ENCODE measurements at regions not wholly inside any gene's neighbourhood (a gene's known extent, or its start where the extent isn't known, plus 50 kb on each side); places are given as distances from the start of the nearest gene placed in this dataset.

- intact Hi-C loops (cut with DNase I): no loop called here
- ATAC-seq: no peak
Measured at GRCh38 chr3:31252216-31253185, 280.2 kb upstream of the STT3B start.

GRCh38 chr3:31253782-31254181 is 278.9 kb upstream of the STT3B start:
- intact Hi-C loops (cut with DNase I): no loop called here
- ATAC-seq: no peak
- DNase-seq: no peak

More at GRCh38 chr3:31252216-31253185, 280.2 kb upstream of the STT3B start:
- no peak for DNase-seq

DNA sequence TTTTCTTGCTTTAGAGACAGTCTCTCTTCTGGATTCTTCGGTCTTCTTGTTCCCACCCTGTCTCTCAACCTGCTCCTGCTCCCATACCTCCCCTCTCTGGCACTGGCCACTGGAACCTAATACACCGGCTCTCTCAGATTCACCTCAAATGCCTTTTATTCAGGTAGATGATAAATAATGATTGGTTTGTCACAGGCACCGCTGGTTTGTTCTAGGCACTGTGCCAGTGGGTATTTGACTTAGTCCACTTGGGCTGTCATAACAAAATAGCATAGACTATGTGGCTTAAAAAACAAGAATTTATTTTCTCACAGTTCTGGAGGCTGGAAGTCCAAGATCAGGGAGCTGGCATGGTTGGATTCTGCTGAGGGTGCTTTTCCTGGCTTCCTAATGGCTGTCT is 278.2 kb upstream of the STT3B start:
- intact Hi-C loops (cut with DNase I): no loop called here
- ATAC-seq (no peak), DNase-seq (no peak)

DNA sequence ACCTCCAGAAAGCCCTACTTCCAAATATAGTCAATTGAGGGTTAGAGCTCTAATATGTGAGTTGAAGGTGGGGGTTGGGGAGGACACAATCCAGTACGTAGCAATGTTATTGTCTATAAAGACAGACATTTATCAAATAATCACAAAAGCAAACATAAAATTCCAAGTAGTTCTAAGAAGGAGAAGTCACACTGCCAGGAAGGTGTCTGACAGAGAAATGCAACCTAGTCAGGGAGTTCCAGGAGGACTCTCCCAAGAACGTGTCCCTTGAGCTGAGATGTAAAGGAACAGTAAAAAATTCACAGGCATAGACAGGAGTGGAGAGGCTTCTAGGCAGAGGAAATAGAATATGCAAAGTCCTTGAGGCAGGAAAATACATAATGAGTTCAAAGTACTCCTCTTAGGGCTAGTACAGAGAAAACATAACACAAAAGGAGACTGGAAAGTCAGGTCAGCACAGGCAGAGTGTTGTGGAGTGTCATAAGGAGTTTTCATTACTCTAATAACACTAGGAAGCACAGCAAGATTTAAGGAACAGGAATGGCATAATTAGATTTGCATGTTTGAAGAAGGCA is 277.6 kb upstream of the STT3B start:
- DNase-seq: no peak

DNA sequence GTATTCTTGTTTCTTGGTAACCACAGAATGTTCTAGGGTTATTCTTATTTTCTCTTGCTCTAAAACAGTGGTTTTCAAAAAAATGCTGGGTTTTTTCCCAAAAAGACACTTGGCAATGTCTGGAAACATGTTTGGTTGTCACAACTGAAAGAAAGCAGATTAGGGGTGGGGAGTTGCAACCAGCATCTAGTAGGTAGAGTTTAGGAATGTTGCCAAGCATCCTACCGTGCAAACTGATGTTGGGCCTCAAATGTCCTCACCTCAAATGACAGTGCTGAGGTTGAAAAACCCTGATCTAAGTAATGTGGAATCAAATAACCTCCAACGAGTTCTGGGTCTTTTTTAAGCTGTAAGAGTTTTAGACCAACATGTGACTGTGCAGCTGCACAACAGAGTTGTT is 270.5 kb upstream of the STT3B start:
- intact Hi-C loops (cut with DNase I): no loop called here
- ATAC-seq: no peak
- DNase-seq: no peak

More for the DNA sequence above, 277.6 kb upstream of the STT3B start:
- no peak for ATAC-seq
- intact Hi-C loops (cut with DNase I): no loop called here

- DNase-seq (no peak), ATAC-seq (no peak)
- intact Hi-C loops (cut with DNase I): no loop called here
Measured at GRCh38 chr3:31263897-31264296, 268.8 kb upstream of the STT3B start.

DNA sequence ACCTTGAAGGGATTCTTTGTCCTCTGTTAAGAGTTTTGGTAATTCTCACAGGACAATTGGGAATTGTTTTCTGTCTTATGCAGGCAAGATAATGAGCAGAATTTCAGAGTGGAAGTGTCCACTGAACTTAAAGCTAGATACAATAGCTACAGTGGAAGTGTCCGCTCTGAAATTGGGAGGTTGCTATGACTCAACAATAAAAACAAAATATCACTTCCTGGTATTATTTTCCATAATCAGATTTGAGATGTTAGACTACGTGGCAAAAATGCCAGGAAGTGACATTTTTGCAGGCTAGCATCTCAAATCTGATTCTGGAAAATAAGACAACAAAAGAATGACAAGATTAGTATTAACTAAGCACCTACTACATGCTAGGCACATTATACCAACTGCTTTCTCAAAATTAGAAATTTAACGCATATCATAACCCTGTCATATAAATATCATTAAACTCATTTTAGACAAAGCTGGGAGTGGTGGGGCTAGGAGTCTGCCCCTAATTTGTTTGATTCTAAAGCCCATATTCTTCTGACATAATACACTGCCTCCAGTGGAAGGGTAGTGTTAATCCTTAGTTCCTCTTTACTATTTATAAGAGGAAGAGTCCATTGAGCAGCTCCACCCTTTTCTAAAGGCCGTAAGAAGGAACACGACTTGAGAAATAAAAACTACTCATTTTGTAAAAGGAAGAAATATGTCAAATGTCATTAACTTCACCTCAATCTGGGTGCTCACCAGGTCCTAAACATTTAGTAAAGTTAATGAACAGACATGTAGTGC is 266.9 kb upstream of the STT3B start:
- peak in 1 of 2 donors; percentile 26 for ATAC-seq
- no peak for DNase-seq
- intact Hi-C loops (cut with DNase I): no loop called here

DNA sequence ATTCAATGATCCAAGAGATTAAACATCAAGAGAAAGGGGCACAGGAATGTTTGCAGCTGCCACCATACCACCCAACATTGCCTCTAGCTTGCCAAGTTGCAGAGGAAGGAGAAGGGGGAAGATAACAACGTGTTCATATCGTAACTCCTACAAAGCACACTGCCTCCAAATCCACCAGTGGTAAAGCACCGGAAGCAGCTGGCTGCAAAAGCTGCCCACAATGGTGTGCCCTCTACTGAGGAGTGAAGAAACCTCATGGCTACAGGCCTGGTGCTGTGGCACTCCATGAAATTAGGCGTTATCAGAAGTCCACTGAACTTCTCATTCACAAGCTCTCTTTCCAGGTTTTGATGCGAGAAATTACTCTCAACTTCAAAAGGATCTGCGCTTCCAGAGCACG is 263.9 kb upstream of the STT3B start:
- intact Hi-C loops (cut with DNase I): no loop called here
- ATAC-seq (no peak), DNase-seq (no peak)

- no peak for DNase-seq
- intact Hi-C loops (cut with DNase I): no loop called here
- ATAC-seq: no peak
Measured at GRCh38 chr3:31270010-31270409, 262.7 kb upstream of the STT3B start.

DNA sequence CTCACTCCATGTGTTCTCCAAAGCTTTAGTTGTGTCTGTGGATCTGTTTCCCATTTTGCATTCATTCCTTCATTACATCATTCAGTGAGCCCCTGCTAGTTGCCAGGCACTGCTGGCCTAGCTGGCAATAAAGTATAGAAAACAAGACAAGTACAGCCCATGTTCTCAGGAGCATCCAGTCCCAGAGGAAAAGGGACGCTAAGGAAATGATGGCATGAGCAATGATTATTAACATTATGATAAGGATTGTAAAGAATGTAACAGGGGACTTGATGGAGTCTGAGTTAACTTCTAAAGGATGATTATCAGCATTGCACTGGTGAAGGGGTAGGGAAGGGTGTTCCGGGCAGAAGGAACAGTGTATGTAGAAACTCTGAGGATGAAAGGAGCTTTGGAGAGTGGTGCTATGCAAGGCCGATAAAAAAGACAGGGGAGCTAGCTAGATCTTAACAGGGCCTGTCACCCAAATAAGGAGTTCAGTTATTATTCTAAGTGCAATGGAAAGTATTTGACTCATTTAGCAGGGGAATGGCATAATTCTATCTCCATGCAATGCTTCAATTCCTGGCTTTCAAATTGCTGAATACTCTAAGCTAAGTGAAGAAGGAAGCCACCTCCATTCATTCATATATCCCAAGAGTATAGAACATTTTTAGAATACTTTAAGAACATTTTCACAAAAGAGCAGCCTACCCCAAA is 258.2 kb upstream of the STT3B start:
- DNase-seq (no peak), ATAC-seq (peak; percentile 50 to 69)
- intact Hi-C loops (cut with DNase I): no loop called here

DNA sequence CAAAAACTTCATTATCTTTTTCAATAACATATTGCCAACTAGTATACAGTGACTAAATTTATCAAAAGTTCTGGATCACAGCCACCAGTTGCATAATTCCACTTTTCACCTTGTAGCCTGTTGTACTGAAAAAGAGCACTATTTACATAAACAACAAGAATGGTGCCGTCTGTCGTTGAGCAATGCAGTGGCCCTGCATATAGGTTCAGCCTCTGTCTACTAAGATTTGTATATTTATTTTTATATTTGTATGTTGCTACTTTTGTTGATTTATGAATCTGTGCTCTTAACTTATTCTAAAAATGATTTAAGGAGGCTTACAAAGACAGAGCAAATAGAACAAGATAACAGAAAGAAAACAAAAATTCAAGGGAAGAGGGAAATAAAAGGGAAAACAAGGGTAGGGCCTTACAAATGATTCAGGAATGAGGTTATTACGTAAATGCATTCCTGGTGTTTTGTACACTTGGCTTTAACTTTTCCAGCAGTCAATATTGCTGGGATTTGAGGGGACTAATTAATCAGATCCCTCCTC is 257.6 kb upstream of the STT3B start:
- intact Hi-C loops (cut with DNase I): no loop called here
- ATAC-seq: peak; percentile 20 to 58
- no peak for DNase-seq

- intact Hi-C loops (cut with DNase I): no loop called here
- ATAC-seq (peak in 1 of 2 donors; percentile 7), DNase-seq (no peak)
Measured at GRCh38 chr3:31275583-31275982, 257.1 kb upstream of the STT3B start.

- intact Hi-C loops (cut with DNase I): no loop called here
- no peak for DNase-seq
Measured at GRCh38 chr3:31277582-31277981, 255.1 kb upstream of the STT3B start.

GRCh38 chr3:31278532-31278931 is 254.2 kb upstream of the STT3B start:
- ATAC-seq (no peak), DNase-seq (no peak)
- intact Hi-C loops (cut with DNase I): no loop called here

More at GRCh38 chr3:31277582-31277981, 255.1 kb upstream of the STT3B start:
- peak; percentile 48 to 73 for ATAC-seq

DNA sequence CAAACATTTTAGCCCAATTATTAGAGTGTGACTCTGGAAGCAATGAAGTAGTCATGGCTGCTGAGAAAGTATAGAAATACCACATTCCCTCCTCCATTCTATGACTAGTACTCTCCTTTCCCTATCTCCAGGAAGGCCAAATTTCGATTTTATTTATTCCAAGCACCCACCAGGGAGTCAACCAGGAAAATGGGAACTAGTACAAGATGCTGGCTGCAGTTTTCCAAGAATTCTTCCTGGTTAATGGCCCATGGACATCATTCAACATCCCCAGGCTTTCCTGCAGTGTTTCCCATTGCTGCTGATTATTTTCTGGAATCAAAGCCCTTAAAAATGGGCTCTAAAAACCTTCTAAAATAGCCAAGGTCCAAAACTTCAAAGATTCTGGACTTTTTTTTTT is 247.9 kb upstream of the STT3B start:
- ATAC-seq (no peak), DNase-seq (no peak)
- intact Hi-C loops (cut with DNase I): no loop called here

DNA sequence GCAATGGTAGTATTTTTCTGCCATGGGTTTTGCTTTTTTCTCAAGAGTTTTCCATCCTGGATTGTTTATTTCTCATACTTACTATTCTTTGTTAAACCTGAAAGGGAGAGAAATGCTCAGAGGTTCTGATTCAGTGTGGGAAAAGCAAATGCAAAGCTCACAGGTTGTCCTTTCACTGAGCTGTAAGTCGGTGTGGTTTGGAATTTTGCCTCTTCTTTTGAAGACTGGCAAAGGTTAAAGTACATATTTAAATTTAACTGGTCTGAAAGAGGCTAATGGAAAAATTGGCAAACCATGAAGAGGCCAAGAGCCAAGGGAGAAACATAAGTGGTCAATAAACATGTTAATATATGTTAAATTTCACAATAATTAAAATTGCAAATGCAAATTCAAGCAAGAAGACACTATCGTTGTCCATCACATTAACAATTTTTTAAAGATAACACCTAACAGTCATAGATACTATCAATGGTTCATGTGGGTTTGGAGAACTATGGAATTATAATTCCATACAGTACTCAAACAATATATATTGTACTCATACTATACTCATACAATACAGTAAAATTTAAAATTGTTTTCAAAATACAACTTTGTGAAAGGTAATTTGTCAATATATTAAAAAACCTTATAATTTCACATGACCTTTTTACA is 246.8 kb upstream of the STT3B start:
- ATAC-seq (no peak), DNase-seq (no peak)
- intact Hi-C loops (cut with DNase I): no loop called here

DNA sequence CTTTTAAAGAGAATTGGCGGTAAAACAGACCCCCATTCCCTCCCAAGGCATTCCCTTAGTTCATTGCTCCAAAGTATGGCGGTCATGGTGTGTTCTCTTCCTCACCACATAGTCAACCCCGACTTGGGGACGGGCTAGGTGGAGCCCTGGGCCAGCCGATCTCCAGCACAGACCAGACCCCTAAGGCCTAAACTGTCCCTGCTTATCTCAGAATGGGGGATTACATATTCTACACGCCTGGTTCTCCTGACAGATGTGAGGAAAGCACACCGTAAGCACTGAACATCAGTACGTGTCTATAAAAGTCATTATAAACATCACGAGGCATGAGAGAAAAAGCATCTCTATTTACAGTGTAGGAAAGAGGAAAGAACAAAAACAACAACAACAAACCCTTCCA is 244.5 kb upstream of the STT3B start:
- intact Hi-C loops (cut with DNase I): no loop called here
- DNase-seq (no peak), ATAC-seq (peak in 1 of 2 donors; percentile 14)

GRCh38 chr3:31288641-31289100 is 244.1 kb upstream of the STT3B start:
- ATAC-seq (peak in 1 of 2 donors; percentile 88), DNase-seq (peak; percentile 56)
- intact Hi-C loops (cut with DNase I): no loop called here
